AML-193 (cell line): ENCODE measurements at regions not wholly inside any gene's neighbourhood (a gene's known extent, or its start where the extent isn't known, plus 50 kb on each side); places are given as distances from the start of the nearest gene placed in this dataset.
"Not testable (repeated sequence)": the region's sequence is repeated elsewhere in the genome, so short reads cannot be mapped to it uniquely, and the experiment has no call there.

Experiments
- DNase-seq, 2 experiments: peaks; one replicate each; lab custom pipeline; 2025; lab: John Stamatoyannopoulos, UW

GRCh38 chr10:58066979-58067378, 200.7 kb downstream of the IPMK start:
- DNase-seq = no peak

- no peak for DNase-seq
Observed at GRCh38 chr10:58066126-58066525, 201.6 kb downstream of the IPMK start.

GRCh38 chr10:58065529-58065815, 202.2 kb downstream of the IPMK start:
- DNase-seq = no peak

- DNase-seq = peak; percentile 23 to 30
Observed at GRCh38 chr10:58064714-58065528, 202.8 kb downstream of the IPMK start.

GRCh38 chr10:58063861-58064480, 203.7 kb downstream of the IPMK start:
- DNase-seq = no peak

GRCh38 chr10:58058683-58059082, 209.0 kb downstream of the IPMK start:
- DNase-seq = not testable (repeated sequence)

GRCh38 chr10:58054881-58055280, 212.8 kb downstream of the IPMK start:
- DNase-seq = no peak

- DNase-seq = no peak
Observed at GRCh38 chr10:58052772-58053171, 214.9 kb downstream of the IPMK start.

GRCh38 chr10:58050575-58050974, 217.1 kb downstream of the IPMK start:
- no peak for DNase-seq

GRCh38 chr10:58048936-58049335, 218.8 kb downstream of the IPMK start:
- no peak for DNase-seq

GRCh38 chr10:58044072-58044471, 223.6 kb downstream of the IPMK start:
- no peak for DNase-seq

GRCh38 chr10:58041901-58042300, 225.8 kb downstream of the IPMK start:
- DNase-seq = no peak

- no peak for DNase-seq
Observed at GRCh38 chr10:58030208-58030607, 237.5 kb downstream of the IPMK start.

- DNase-seq = no peak
Observed at GRCh38 chr10:58028597-58029366, 238.9 kb downstream of the IPMK start.

- DNase-seq = no peak
Observed at GRCh38 chr10:58027426-58027825, 240.3 kb downstream of the IPMK start.

GRCh38 chr10:58026036-58026435, 241.7 kb downstream of the IPMK start:
- DNase-seq = no peak

- DNase-seq = no peak
Observed at GRCh38 chr10:58023341-58024073, 244.2 kb downstream of the IPMK start.

- no peak for DNase-seq
Observed at GRCh38 chr10:58019863-58020537, 247.7 kb downstream of the IPMK start.

GRCh38 chr10:58017719-58018367, 249.9 kb downstream of the IPMK start:
- no peak for DNase-seq

GRCh38 chr10:58016614-58017013, 251.1 kb downstream of the IPMK start:
- no peak for DNase-seq

GRCh38 chr10:58014436-58014835, 253.3 kb downstream of the IPMK start:
- DNase-seq = no peak
